ENCODE measurements at regions not wholly inside any gene's neighbourhood (a gene's known extent, or its start where the extent isn't known, plus 50 kb on each side); places are given as distances from the start of the nearest gene placed in this dataset.

GRCh38 chr14:65186951-65187350 is 84.6 kb upstream of the MAX start:
- peaks cover 32% of the 10 kb centered on the region for H3K4me1 ChIP-seq (ENCODE audit: control insufficient read depth, insufficient read depth, low read length)
- peaks cover 9% of the 10 kb centered on the region for H3K9me3 ChIP-seq (ENCODE audit: control insufficient read depth, insufficient read depth, low read depth, low read length)
- H3K4me3 ChIP-seq (ENCODE audit: low read depth, low read length) = no peak overlapping the region
- 0 out of 2 replicates have a peak, but pooled peaks cover 3% of the 10 kb centered on the region for H3K27me3 ChIP-seq (ENCODE audit: control insufficient read depth, insufficient read depth, low read length)
- H3K27ac ChIP-seq (ENCODE audit: low read depth, low read length) = no peak overlapping the region
- H3K36me3 ChIP-seq (ENCODE audit: control insufficient read depth, insufficient read depth, low read length) = no peaks in the 10 kb centered on the region
- H3K9ac ChIP-seq (ENCODE audit: low read length) = no peak overlapping the region

GRCh38 chr14:65187421-65188049 is 85.2 kb upstream of the MAX start:
- Histone ChIP-seq H3K9me3 (ENCODE audit: control insufficient read depth, insufficient read depth, low read depth, low read length) (peaks cover 3% of the 10 kb centered on the region), H3K4me3 (ENCODE audit: low read depth, low read length) (no peak overlapping the region), H3K36me3 (ENCODE audit: control insufficient read depth, insufficient read depth, low read length) (no peaks in the 10 kb centered on the region), H3K9ac (ENCODE audit: low read length) (no peak overlapping the region), H3K4me1 (ENCODE audit: control insufficient read depth, insufficient read depth, low read length) (peaks cover 32% of the 10 kb centered on the region), H3K27me3 (ENCODE audit: control insufficient read depth, insufficient read depth, low read length) (0 out of 2 replicates have a peak, but pooled peaks cover 3% of the 10 kb centered on the region), H3K27ac (ENCODE audit: low read depth, low read length) (no peak overlapping the region)

- H3K4me1 ChIP-seq (ENCODE audit: control insufficient read depth, insufficient read depth, low read length) = peaks cover 23% of the 10 kb centered on the region
- H3K4me3 ChIP-seq (ENCODE audit: low read depth, low read length) = no peak overlapping the region
- no peaks in the 10 kb centered on the region for H3K9me3 ChIP-seq (ENCODE audit: control insufficient read depth, insufficient read depth, low read depth, low read length)
- H3K9ac ChIP-seq (ENCODE audit: low read length) = no peak overlapping the region
- H3K27ac ChIP-seq (ENCODE audit: low read depth, low read length) = no peak overlapping the region
- 0 out of 2 replicates have a peak, but pooled peaks cover 3% of the 10 kb centered on the region for H3K27me3 ChIP-seq (ENCODE audit: control insufficient read depth, insufficient read depth, low read length)
- no peaks in the 10 kb centered on the region for H3K36me3 ChIP-seq (ENCODE audit: control insufficient read depth, insufficient read depth, low read length)
Measured at GRCh38 chr14:65190312-65190711, 88.0 kb upstream of the MAX start.

DNA sequence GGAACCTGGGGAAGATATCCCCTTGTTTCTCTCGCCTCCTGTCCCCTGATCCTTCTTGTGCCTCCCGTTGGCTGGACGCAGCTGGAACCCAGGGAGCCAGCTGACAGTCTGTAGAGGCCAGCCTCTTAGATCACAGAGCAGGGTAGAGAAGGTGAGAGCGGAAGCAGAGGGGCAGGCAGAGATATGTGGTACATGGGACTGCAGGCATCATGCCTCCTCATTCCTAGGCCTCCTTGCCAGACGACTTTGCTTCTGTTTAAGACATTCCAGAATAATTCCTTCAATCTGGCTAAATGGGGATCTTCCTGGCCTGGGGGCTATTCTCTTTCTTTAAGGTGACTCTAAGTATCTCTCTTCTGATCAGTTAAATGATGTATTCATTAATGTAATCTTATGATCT is 89.4 kb upstream of the MAX start:
- no peak overlapping the region for H3K4me3 ChIP-seq (ENCODE audit: low read depth, low read length)
- H3K27ac ChIP-seq (ENCODE audit: low read depth, low read length) = no peak overlapping the region
- H3K9me3 ChIP-seq (ENCODE audit: control insufficient read depth, insufficient read depth, low read depth, low read length) = no peaks in the 10 kb centered on the region
- peaks cover 16% of the 10 kb centered on the region for H3K4me1 ChIP-seq (ENCODE audit: control insufficient read depth, insufficient read depth, low read length)
- no peaks in the 10 kb centered on the region for H3K36me3 ChIP-seq (ENCODE audit: control insufficient read depth, insufficient read depth, low read length)
- no peak overlapping the region for H3K9ac ChIP-seq (ENCODE audit: low read length)
- H3K27me3 ChIP-seq (ENCODE audit: control insufficient read depth, insufficient read depth, low read length) = no peaks in the 10 kb centered on the region

- Histone ChIP-seq H3K27ac (ENCODE audit: low read depth, low read length) (no peak overlapping the region), H3K4me1 (ENCODE audit: control insufficient read depth, insufficient read depth, low read length) (peaks cover 8% of the 10 kb centered on the region), H3K27me3 (ENCODE audit: control insufficient read depth, insufficient read depth, low read length) (no peaks in the 10 kb centered on the region), H3K9ac (ENCODE audit: low read length) (no peak overlapping the region), H3K4me3 (ENCODE audit: low read depth, low read length) (no peak overlapping the region), H3K9me3 (ENCODE audit: control insufficient read depth, insufficient read depth, low read depth, low read length) (no peaks in the 10 kb centered on the region), H3K36me3 (ENCODE audit: control insufficient read depth, insufficient read depth, low read length) (no peaks in the 10 kb centered on the region)
Measured at GRCh38 chr14:65192686-65193085, 90.4 kb upstream of the MAX start.

DNA sequence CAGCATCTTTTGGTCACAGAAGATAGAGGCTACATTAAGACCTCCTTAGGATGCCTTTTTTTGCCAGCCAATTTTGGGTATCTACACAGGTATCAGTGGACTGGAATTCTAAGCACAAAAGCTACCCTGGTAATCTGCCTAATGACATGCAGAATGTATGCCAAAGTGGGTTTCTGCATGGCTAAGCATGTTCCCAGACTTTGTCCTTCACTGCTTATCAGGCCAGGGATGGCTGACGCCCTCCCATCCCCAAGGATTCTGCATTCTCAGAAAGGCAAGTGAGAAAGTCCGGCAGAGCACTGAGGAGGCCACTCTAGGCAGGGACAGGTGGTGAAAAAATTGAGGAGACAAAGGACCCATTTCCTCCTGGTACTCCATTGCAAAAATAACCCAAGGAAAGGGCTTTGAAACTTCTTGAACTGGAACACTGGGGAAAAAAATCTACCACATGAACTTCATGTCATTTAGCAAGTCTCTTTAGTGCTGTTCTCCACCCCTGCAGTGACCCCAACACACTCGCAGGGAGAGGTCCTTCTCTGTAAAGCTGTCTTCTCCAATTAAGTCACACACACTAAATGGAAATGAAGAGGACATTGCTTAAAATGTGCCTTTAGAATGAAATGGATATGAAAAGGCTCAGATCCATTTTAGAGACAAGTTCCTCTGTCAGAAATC is 91.7 kb upstream of the MAX start:
- Histone ChIP-seq H3K9ac (ENCODE audit: low read length) (no peak overlapping the region), H3K4me1 (ENCODE audit: control insufficient read depth, insufficient read depth, low read length) (no peaks in the 10 kb centered on the region; the same call in 1 of the 2 replicates), H3K36me3 (ENCODE audit: control insufficient read depth, insufficient read depth, low read length) (no peaks in the 10 kb centered on the region), H3K9me3 (ENCODE audit: control insufficient read depth, insufficient read depth, low read depth, low read length) (no peaks in the 10 kb centered on the region), H3K27me3 (ENCODE audit: control insufficient read depth, insufficient read depth, low read length) (no peaks in the 10 kb centered on the region), H3K4me3 (ENCODE audit: low read depth, low read length) (no peak overlapping the region), H3K27ac (ENCODE audit: low read depth, low read length) (no peak overlapping the region)

- no peak overlapping the region for H3K27ac ChIP-seq (ENCODE audit: low read depth, low read length)
- H3K36me3 ChIP-seq (ENCODE audit: control insufficient read depth, insufficient read depth, low read length) = no peaks in the 10 kb centered on the region
- no peaks in the 10 kb centered on the region; the same call in 1 of the 2 replicates for H3K4me1 ChIP-seq (ENCODE audit: control insufficient read depth, insufficient read depth, low read length)
- no peak overlapping the region for H3K9ac ChIP-seq (ENCODE audit: low read length)
- H3K9me3 ChIP-seq (ENCODE audit: control insufficient read depth, insufficient read depth, low read depth, low read length) = no peaks in the 10 kb centered on the region
- no peak overlapping the region for H3K4me3 ChIP-seq (ENCODE audit: low read depth, low read length)
- H3K27me3 ChIP-seq (ENCODE audit: control insufficient read depth, insufficient read depth, low read length) = no peaks in the 10 kb centered on the region
Measured at GRCh38 chr14:65195042-65195719, 92.9 kb upstream of the MAX start.

GRCh38 chr14:65198346-65198745 is 96.0 kb upstream of the MAX start:
- Histone ChIP-seq H3K4me3 (ENCODE audit: low read depth, low read length) (no peak overlapping the region), H3K9ac (ENCODE audit: low read length) (no peak overlapping the region), H3K36me3 (ENCODE audit: control insufficient read depth, insufficient read depth, low read length) (no peaks in the 10 kb centered on the region), H3K27ac (ENCODE audit: low read depth, low read length) (no peak overlapping the region), H3K9me3 (ENCODE audit: control insufficient read depth, insufficient read depth, low read depth, low read length) (peaks cover 3% of the 10 kb centered on the region; the same call in 1 of the 2 replicates), H3K27me3 (ENCODE audit: control insufficient read depth, insufficient read depth, low read length) (no peaks in the 10 kb centered on the region), H3K4me1 (ENCODE audit: control insufficient read depth, insufficient read depth, low read length) (no peaks in the 10 kb centered on the region)

DNA sequence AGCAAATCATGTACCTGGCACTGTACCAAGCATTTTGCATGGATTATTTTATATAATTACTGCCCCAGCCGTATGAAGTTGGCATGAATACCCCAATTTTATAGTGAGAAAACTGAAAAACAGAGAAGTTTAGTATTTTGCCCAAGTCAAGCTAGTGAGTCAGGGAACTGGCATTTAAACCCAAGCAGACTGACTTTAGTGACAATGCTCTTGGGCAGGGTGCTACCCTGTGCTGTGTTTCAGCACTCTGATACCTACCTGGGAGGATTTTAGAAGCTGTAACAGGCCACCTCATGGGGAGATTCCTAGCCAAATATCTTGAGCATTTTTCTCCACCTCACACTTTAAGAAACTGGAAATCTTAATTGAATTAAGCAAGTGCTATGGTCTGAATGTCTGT is 98.1 kb upstream of the MAX start:
- Histone ChIP-seq H3K36me3 (ENCODE audit: control insufficient read depth, insufficient read depth, low read length) (no peaks in the 10 kb centered on the region), H3K27ac (ENCODE audit: low read depth, low read length) (no peak overlapping the region), H3K9me3 (ENCODE audit: control insufficient read depth, insufficient read depth, low read depth, low read length) (peaks cover 3% of the 10 kb centered on the region; the same call in 1 of the 2 replicates), H3K4me1 (ENCODE audit: control insufficient read depth, insufficient read depth, low read length) (no peaks in the 10 kb centered on the region; the same call in 1 of the 2 replicates), H3K4me3 (ENCODE audit: low read depth, low read length) (no peak overlapping the region), H3K9ac (ENCODE audit: low read length) (no peak overlapping the region), H3K27me3 (ENCODE audit: control insufficient read depth, insufficient read depth, low read length) (no peaks in the 10 kb centered on the region)

DNA sequence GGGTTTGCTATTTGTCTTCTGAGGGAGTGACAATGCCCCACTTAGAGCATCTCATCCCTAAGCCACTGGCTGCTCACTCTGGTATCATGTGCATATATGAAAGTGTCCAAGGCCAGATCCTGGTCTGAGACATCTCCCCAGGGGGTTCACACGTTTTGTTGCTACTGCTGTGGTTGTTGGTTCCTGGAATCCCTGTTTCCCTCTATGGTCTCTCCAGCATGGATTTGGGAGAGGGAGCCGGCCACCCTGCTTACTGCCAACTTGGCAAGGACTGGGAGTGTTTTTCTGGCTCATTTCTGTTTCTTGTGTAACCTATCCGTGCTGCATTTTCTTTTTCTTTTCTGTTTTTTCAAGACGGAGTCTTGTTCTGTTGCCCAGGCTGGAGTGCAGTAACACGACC is 101.3 kb upstream of the MAX start:
- H3K9me3 ChIP-seq (ENCODE audit: control insufficient read depth, insufficient read depth, low read depth, low read length) = peaks cover 3% of the 10 kb centered on the region; the same call in 1 of the 2 replicates
- no peak overlapping the region for H3K9ac ChIP-seq (ENCODE audit: low read length)
- no peaks in the 10 kb centered on the region for H3K36me3 ChIP-seq (ENCODE audit: control insufficient read depth, insufficient read depth, low read length)
- no peaks in the 10 kb centered on the region; the same call in 1 of the 2 replicates for H3K4me1 ChIP-seq (ENCODE audit: control insufficient read depth, insufficient read depth, low read length)
- H3K27me3 ChIP-seq (ENCODE audit: control insufficient read depth, insufficient read depth, low read length) = no peaks in the 10 kb centered on the region
- H3K27ac ChIP-seq (ENCODE audit: low read depth, low read length) = no peak overlapping the region
- H3K4me3 ChIP-seq (ENCODE audit: low read depth, low read length) = no peak overlapping the region

DNA sequence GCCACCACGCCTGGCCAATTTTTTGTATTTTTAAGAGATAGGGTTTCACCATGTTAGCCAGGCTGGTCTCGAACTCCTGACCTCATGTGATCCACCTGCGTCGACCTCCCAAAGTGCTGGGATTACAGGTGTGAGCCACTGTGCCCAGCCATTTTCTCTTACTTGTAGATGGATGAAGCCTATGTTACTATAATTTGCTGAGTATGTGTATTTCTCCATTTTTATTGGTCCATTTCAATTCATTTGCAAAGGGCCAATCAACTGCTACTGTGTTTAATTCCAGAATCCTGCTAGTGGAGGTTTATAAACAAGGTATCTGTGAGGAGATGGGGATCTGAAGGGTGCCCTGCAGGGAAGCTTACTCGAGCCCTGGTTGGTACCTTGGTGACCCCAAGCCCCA is 101.7 kb upstream of the MAX start:
- H3K9me3 ChIP-seq (ENCODE audit: control insufficient read depth, insufficient read depth, low read depth, low read length) = peaks cover 3% of the 10 kb centered on the region; the same call in 1 of the 2 replicates
- H3K36me3 ChIP-seq (ENCODE audit: control insufficient read depth, insufficient read depth, low read length) = no peaks in the 10 kb centered on the region
- H3K4me3 ChIP-seq (ENCODE audit: low read depth, low read length) = no peak overlapping the region
- H3K9ac ChIP-seq (ENCODE audit: low read length) = no peak overlapping the region
- H3K27ac ChIP-seq (ENCODE audit: low read depth, low read length) = no peak overlapping the region
- H3K27me3 ChIP-seq (ENCODE audit: control insufficient read depth, insufficient read depth, low read length) = no peaks in the 10 kb centered on the region
- no peaks in the 10 kb centered on the region; the same call in 1 of the 2 replicates for H3K4me1 ChIP-seq (ENCODE audit: control insufficient read depth, insufficient read depth, low read length)

All from HUES6 (cell line).